Neutrophil (primary cell): ENCODE measurements at regions not wholly inside any gene's neighbourhood (a gene's known extent, or its start where the extent isn't known, plus 50 kb on each side); places are given as distances from the start of the nearest gene placed in this dataset.

Experiments used
- H3K27ac ChIP-seq: fragments of 200-600 bp; sonication (generic); 2 replicates; pipeline ENCODE4 v1.5.1; 2016; ENCODE audit warnings: mild to moderate bottlenecking, moderate library complexity
- H3K27me3 ChIP-seq: fragments of 200-600 bp; sonication (generic); 2 replicates; pipeline ENCODE4 v1.6.0; 2016; ENCODE audit warnings: mild to moderate bottlenecking
- H3K36me3 ChIP-seq: fragments of 200-600 bp; sonication (generic); 2 replicates; pipeline ENCODE4 v1.5.1; 2017
- H3K4me1 ChIP-seq, 2 experiments: fragments of 200-600 bp in 1 of 2; sonication (generic) in 1 of 2; 1 replicate in 1 of 2; 2 replicates in 1 of 2; pipeline versions ENCODE4 v1.5.1 to v1.6.1; 2013 to 2016; ENCODE audit warnings: low read depth in 1 of 2, low read length in 1 of 2, mild to moderate bottlenecking in 1 of 2, moderate library complexity in 1 of 2; ENCODE audit not compliant: control insufficient read depth in 1 of 2, insufficient read depth in 1 of 2
- H3K4me3 ChIP-seq, 2 experiments: fragments of 200-600 bp in 1 of 2; sonication (generic) in 1 of 2; 1 replicate in 1 of 2; 2 replicates in 1 of 2; pipeline ENCODE4 v1.5.1; 2013 to 2016; ENCODE audit warnings: low read depth in 1 of 2, low read length in 1 of 2, mild to moderate bottlenecking in 1 of 2, moderate library complexity in 1 of 2
- H3K9me3 ChIP-seq: fragments of 200-600 bp; sonication (generic); 2 replicates; pipeline ENCODE4 v1.5.1; 2016
- TF ChIP-seq, protein P1 (sequence below): fragments of 200-600 bp; sonication (generic); IDR thresholded peaks from 2 replicates; pipeline ENCODE4 v1.5.1; 2016; ENCODE audit warnings: antibody characterized with exemption

DNA sequence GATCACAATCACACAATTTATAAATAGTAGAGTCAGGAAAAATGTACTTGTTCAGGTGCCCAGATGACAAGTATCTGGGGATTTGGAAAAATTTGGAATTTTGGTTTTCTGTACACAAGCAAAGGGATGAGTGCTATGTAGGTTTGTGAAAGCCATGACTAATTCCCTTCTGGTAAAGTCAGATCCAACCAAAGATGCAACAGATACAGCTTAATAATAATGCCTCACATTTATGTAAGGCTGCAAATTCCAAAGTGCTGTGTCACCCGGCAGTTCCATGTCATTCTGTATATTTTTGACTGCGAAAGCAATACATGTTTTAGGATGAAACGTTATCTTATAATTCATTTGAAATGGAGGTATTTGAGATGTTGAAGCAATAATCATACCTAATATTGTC is 102.7 kb upstream of the AGBL1 start:
- TF ChIP-seq, protein P1, sequence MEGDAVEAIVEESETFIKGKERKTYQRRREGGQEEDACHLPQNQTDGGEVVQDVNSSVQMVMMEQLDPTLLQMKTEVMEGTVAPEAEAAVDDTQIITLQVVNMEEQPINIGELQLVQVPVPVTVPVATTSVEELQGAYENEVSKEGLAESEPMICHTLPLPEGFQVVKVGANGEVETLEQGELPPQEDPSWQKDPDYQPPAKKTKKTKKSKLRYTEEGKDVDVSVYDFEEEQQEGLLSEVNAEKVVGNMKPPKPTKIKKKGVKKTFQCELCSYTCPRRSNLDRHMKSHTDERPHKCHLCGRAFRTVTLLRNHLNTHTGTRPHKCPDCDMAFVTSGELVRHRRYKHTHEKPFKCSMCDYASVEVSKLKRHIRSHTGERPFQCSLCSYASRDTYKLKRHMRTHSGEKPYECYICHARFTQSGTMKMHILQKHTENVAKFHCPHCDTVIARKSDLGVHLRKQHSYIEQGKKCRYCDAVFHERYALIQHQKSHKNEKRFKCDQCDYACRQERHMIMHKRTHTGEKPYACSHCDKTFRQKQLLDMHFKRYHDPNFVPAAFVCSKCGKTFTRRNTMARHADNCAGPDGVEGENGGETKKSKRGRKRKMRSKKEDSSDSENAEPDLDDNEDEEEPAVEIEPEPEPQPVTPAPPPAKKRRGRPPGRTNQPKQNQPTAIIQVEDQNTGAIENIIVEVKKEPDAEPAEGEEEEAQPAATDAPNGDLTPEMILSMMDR = no peak
- no peak overlapping the region for H3K27ac ChIP-seq
- peaks cover 3% of the 10 kb centered on the region for H3K27me3 ChIP-seq
- no peaks in the 10 kb centered on the region for H3K9me3 ChIP-seq
- no peak overlapping the region for H3K4me3 ChIP-seq
- H3K36me3 ChIP-seq = no peaks in the 10 kb centered on the region
- H3K4me1 ChIP-seq = peaks cover 0 to 17% of the 10 kb centered on the region in 2 experiments

DNA sequence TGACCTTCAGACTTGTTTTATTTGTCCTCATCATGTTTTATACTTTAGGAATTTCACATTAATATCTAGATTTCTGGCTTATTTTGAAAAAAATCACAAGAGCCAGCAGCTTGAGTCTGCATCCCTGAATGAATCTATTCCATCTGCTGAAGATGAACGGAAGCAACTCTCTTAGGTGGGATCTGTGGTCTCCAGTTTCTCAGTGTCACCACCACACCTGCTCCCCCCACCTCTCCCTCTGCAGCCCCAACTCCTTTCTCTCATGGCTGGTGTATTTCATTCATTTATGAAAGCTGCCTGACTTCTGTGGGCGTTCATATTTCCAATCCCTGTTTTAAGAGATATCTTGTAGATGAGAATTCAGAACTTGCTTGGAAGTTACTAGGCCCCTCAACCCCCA is 102.1 kb upstream of the AGBL1 start:
- TF ChIP-seq, protein P1 = no peak
- Histone ChIP-seq H3K27ac (no peak overlapping the region), H3K27me3 (peaks cover 3% of the 10 kb centered on the region), H3K4me1 (peaks cover 0 to 17% of the 10 kb centered on the region in 2 experiments), H3K4me3 (no peak overlapping the region), H3K9me3 (no peaks in the 10 kb centered on the region), H3K36me3 (no peaks in the 10 kb centered on the region)

DNA sequence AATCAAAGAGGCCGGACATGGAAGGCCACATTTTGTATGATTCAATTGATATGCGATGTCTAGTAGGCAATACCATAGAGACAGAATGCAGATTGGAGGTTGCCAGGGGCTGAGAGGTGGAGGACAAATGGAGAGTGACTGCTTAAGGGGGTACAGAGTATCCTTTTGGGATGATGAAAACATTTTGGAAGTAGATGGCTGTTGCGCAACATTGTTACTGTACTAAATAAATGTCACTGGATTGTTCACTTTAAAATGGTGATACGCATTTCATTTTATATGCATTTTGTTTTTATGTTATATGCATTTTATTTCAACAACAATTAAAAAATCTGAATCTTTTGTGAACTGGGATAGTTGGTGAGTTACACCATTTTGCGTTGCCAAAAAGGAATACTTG is 99.7 kb upstream of the AGBL1 start:
- Histone ChIP-seq H3K36me3 (no peaks in the 10 kb centered on the region), H3K27me3 (peaks cover 3% of the 10 kb centered on the region), H3K9me3 (no peaks in the 10 kb centered on the region), H3K4me1 (peaks cover 0 to 28% of the 10 kb centered on the region in 2 experiments), H3K27ac (no peak overlapping the region), H3K4me3 (no peak overlapping the region)
- TF ChIP-seq, protein P1 = no peak

DNA sequence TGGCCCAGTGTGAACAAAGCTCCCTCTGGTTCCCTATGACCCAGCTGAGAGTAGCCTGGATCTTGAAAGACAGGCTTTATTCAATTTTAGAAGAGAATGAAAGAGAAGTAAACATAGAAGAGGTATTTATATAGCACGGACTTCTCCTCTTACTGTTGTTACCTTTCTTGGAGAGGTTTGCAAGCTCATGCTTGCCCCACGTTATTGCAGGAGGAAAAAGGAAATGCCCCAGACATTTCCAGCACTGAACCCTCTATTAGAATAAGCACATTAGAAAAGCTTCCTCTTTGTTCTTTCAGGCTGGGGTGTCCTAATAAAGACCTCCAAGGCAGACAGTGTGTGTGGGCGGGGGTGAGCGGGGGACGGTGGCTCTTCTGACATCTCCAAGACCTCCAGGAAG is 98.7 kb upstream of the AGBL1 start:
- H3K27ac ChIP-seq = peak overlapping the region; percentile 61
- TF ChIP-seq, protein P1 = no peak
- no peaks in the 10 kb centered on the region for H3K36me3 ChIP-seq
- peaks cover 0 to 28% of the 10 kb centered on the region in 2 experiments for H3K4me1 ChIP-seq
- H3K4me3 ChIP-seq = no peak overlapping the region
- H3K27me3 ChIP-seq = no peaks in the 10 kb centered on the region
- no peaks in the 10 kb centered on the region for H3K9me3 ChIP-seq

DNA sequence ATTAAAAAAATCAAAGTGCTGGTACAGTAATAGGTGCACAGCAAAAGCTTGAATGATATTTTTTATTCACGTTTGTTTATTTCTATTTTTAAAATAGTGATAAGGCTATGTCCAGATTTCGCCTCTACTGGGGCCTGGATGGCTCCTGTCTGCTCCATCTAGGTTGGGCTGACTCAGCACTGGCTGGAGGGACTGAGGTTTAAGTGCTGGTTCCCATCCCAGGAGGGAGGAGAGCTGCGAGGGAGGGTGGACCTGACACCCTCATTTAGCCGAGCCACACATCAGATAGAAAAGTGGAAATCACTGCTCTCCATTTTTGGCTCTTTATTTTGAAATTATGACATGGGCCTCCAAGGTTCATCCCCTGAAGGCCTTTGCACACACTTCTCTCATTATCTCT is 95.4 kb upstream of the AGBL1 start:
- TF ChIP-seq, protein P1 = no peak
- Histone ChIP-seq H3K27me3 (no peaks in the 10 kb centered on the region), H3K4me3 (no peak overlapping the region), H3K36me3 (no peaks in the 10 kb centered on the region), H3K9me3 (no peaks in the 10 kb centered on the region), H3K27ac (no peak overlapping the region), H3K4me1 (peaks cover 0 to 28% of the 10 kb centered on the region in 2 experiments)

DNA sequence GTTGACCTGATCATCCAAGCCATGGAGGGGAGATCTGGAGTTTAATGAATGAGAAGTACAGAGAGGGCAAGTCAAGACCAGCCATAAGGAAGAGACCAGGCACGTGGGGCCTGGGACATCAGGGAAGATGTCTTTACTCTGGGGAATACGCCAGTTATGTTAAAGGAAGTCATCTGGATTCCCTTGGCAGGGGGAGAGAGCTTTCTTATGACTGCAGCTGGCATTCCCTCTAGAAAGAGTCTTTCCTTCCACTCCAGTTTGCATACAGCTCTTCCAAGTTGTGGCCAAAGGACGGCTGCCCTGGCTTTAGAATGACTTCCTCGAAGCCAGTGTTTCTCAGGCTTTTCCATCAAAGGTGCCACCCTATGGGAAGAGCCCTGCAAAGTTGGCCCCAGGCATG is 93.6 kb upstream of the AGBL1 start:
- Histone ChIP-seq H3K36me3 (no peaks in the 10 kb centered on the region), H3K9me3 (no peaks in the 10 kb centered on the region)
- TF ChIP-seq, protein P1 = no peak

More for the DNA sequence above, 93.6 kb upstream of the AGBL1 start:
- H3K27me3 ChIP-seq = no peaks in the 10 kb centered on the region
- no peak overlapping the region for H3K27ac ChIP-seq
- H3K4me1 ChIP-seq = peaks cover 0 to 19% of the 10 kb centered on the region in 2 experiments
- no peak overlapping the region for H3K4me3 ChIP-seq
